KOPT-K1 (cell line): ENCODE measurements at regions not wholly inside any gene's neighbourhood (a gene's known extent, or its start where the extent isn't known, plus 50 kb on each side); places are given as distances from the start of the nearest gene placed in this dataset.
"Not testable (repeated sequence)": the region's sequence is repeated elsewhere in the genome, so short reads cannot be mapped to it uniquely, and the experiment has no call there.

ENCODE experiments used
- H3K27ac ChIP-seq: fragments of 200-600 bp; sonication (generic); 2 replicates; pipeline ENCODE4 v1.5.1; 2016; ENCODE audit warnings: antibody characterized with exemption, mild to moderate bottlenecking, low read depth, low read length; ENCODE audit not compliant: poor library complexity, severe bottlenecking
- H3K36me3 ChIP-seq: fragments of 200-600 bp; sonication (generic); 2 replicates; pipeline ENCODE4 v1.5.1; 2017; ENCODE audit warnings: antibody characterized with exemption, mild to moderate bottlenecking, low read length, moderate library complexity; ENCODE audit not compliant: insufficient read depth
- H3K9me3 ChIP-seq: fragments of 200-600 bp; sonication (generic); 2 replicates; pipeline ENCODE4 v1.5.1; 2017; ENCODE audit warnings: antibody characterized with exemption, low read length, mild to moderate bottlenecking; ENCODE audit not compliant: insufficient read depth, poor library complexity, severe bottlenecking

- no peaks in the 10 kb centered on the region for H3K36me3 ChIP-seq
- H3K27ac ChIP-seq: no peak overlapping the region
- H3K9me3 ChIP-seq: no peaks in the 10 kb centered on the region
Observed at GRCh38 chr6:78631976-78632375, 235.4 kb upstream of the IRAK1BP1 start.

GRCh38 chr6:78639111-78640110 is 227.9 kb upstream of the IRAK1BP1 start:
- Histone ChIP-seq H3K9me3 (no peaks in the 10 kb centered on the region), H3K36me3 (no peaks in the 10 kb centered on the region), H3K27ac (no peak overlapping the region)

GRCh38 chr6:78643976-78644375 is 223.4 kb upstream of the IRAK1BP1 start:
- H3K27ac ChIP-seq, H3K9me3 ChIP-seq: not testable (repeated sequence)

GRCh38 chr6:78646542-78647415 is 220.6 kb upstream of the IRAK1BP1 start:
- not testable (repeated sequence) for H3K27ac ChIP-seq, H3K36me3 ChIP-seq, H3K9me3 ChIP-seq

More at GRCh38 chr6:78643976-78644375, 223.4 kb upstream of the IRAK1BP1 start:
- not testable (repeated sequence) for H3K36me3 ChIP-seq

- H3K27ac ChIP-seq, H3K36me3 ChIP-seq, H3K9me3 ChIP-seq: not testable (repeated sequence)
Observed at GRCh38 chr6:78665819-78666218, 201.5 kb upstream of the IRAK1BP1 start.

GRCh38 chr6:78666764-78667163 is 200.6 kb upstream of the IRAK1BP1 start:
- H3K27ac ChIP-seq: no peak overlapping the region

GRCh38 chr6:78670156-78670555 is 197.2 kb upstream of the IRAK1BP1 start:
- Histone ChIP-seq H3K36me3 (no peaks in the 10 kb centered on the region), H3K9me3 (no peaks in the 10 kb centered on the region), H3K27ac (no peak overlapping the region)

More at GRCh38 chr6:78666764-78667163, 200.6 kb upstream of the IRAK1BP1 start:
- Histone ChIP-seq H3K36me3 (no peaks in the 10 kb centered on the region), H3K9me3 (no peaks in the 10 kb centered on the region)

- Histone ChIP-seq H3K36me3 (no peaks in the 10 kb centered on the region), H3K27ac (no peak overlapping the region)
Observed at GRCh38 chr6:78670802-78671201, 196.5 kb upstream of the IRAK1BP1 start.

GRCh38 chr6:78676069-78677007 is 191.0 kb upstream of the IRAK1BP1 start:
- H3K36me3 ChIP-seq, H3K27ac ChIP-seq: not testable (repeated sequence)

More at GRCh38 chr6:78670802-78671201, 196.5 kb upstream of the IRAK1BP1 start:
- no peaks in the 10 kb centered on the region for H3K9me3 ChIP-seq

GRCh38 chr6:78688668-78689067 is 178.7 kb upstream of the IRAK1BP1 start:
- H3K36me3 ChIP-seq: no peaks in the 10 kb centered on the region
- H3K27ac ChIP-seq: no peak overlapping the region
- no peaks in the 10 kb centered on the region for H3K9me3 ChIP-seq

More at GRCh38 chr6:78676069-78677007, 191.0 kb upstream of the IRAK1BP1 start:
- H3K9me3 ChIP-seq: not testable (repeated sequence)

- H3K9me3 ChIP-seq: peaks cover 4% of the 10 kb centered on the region
- no peaks in the 10 kb centered on the region for H3K36me3 ChIP-seq
- no peak overlapping the region for H3K27ac ChIP-seq
Observed at GRCh38 chr6:78693835-78694234, 173.5 kb upstream of the IRAK1BP1 start.

GRCh38 chr6:78694628-78695027 is 172.7 kb upstream of the IRAK1BP1 start:
- not testable (repeated sequence) for H3K36me3 ChIP-seq, H3K27ac ChIP-seq, H3K9me3 ChIP-seq

- no peak overlapping the region for H3K27ac ChIP-seq
- no peaks in the 10 kb centered on the region for H3K9me3 ChIP-seq
- no peaks in the 10 kb centered on the region for H3K36me3 ChIP-seq
Observed at GRCh38 chr6:78700991-78701390, 166.4 kb upstream of the IRAK1BP1 start.

GRCh38 chr6:78701407-78701806 is 165.9 kb upstream of the IRAK1BP1 start:
- Histone ChIP-seq H3K27ac (no peak overlapping the region), H3K9me3 (no peaks in the 10 kb centered on the region), H3K36me3 (no peaks in the 10 kb centered on the region)
